Renal cortex interstitium (tissue), 11 donors: ENCODE measurements at regions not wholly inside any gene's neighbourhood (a gene's known extent, or its start where the extent isn't known, plus 50 kb on each side); places are given as distances from the start of the nearest gene placed in this dataset.
A peak's percentile ranks its signal among the peaks of the same experiment; 100 is the strongest.
"Not testable (repeated sequence)": the region's sequence is repeated elsewhere in the genome, so short reads cannot be mapped to it uniquely, and the experiment has no call there.

Source experiments
- DNase-seq, 11 donors: peaks; one replicate each; pipeline ENCODE4 v3.0.0-alpha.2; 2013; ENCODE audit warnings: low read depth in 9 of 11, low spot score in 4 of 11; ENCODE audit errors: extremely low read depth in 1 of 11

- DNase-seq = no peak
Observed at GRCh38 chr1:165965857-165966256, 138.4 kb downstream of the UCK2 start.

- not testable (repeated sequence) for DNase-seq
Observed at GRCh38 chr1:165969366-165969765, 142.0 kb downstream of the UCK2 start.

GRCh38 chr1:165974598-165975131 lies 147.3 kb downstream of the UCK2 start:
- no peak for DNase-seq

GRCh38 chr1:165988275-165988674 lies 160.9 kb downstream of the UCK2 start:
- no peak for DNase-seq

- DNase-seq = no peak
Observed at GRCh38 chr1:165988817-165989216, 161.4 kb downstream of the UCK2 start.

GRCh38 chr1:165992533-165992932 lies 165.1 kb downstream of the UCK2 start:
- peak in 3 of 11 donors; percentile 6 to 53 (median 50) for DNase-seq

- DNase-seq = no peak
Observed at GRCh38 chr1:165994107-165994506, 166.7 kb downstream of the UCK2 start.

- peak in 2 of 11 donors; percentile 4 to 11 for DNase-seq
Observed at GRCh38 chr1:165999826-166000225, 167.0 kb downstream of the FAM78B start.

- DNase-seq = no peak
Observed at GRCh38 chr1:166007176-166007575, 159.6 kb downstream of the FAM78B start.

GRCh38 chr1:166013232-166013631 lies 153.6 kb downstream of the FAM78B start:
- no peak for DNase-seq

- no peak for DNase-seq
Observed at GRCh38 chr1:166017395-166017794, 149.4 kb downstream of the FAM78B start.
